COLO829 (cell line): ENCODE measurements at regions not wholly inside any gene's neighbourhood (a gene's known extent, or its start where the extent isn't known, plus 50 kb on each side); places are given as distances from the start of the nearest gene placed in this dataset.

Experiments
- DNase-seq: peaks from one replicate; pipeline ENCODE4 v3.0.0; 2012; ENCODE audit warnings: low spot score

- DNase-seq, result no peak
Measured at GRCh38 chr5:39506211-39506610, 81.4 kb upstream of the DAB2 start.

GRCh38 chr5:39505791-39506190, 81.0 kb upstream of the DAB2 start:
- no peak for DNase-seq

GRCh38 chr5:39505363-39505762, 80.6 kb upstream of the DAB2 start:
- DNase-seq, result no peak

- no peak for DNase-seq
Measured at GRCh38 chr5:39503155-39503554, 78.4 kb upstream of the DAB2 start.

GRCh38 chr5:39502704-39503103, 77.9 kb upstream of the DAB2 start:
- no peak for DNase-seq

GRCh38 chr5:39501397-39501796, 76.6 kb upstream of the DAB2 start:
- DNase-seq, result no peak

GRCh38 chr5:39500551-39501175, 75.9 kb upstream of the DAB2 start:
- DNase-seq, result no peak

- no peak for DNase-seq
Measured at GRCh38 chr5:39498278-39498952, 73.6 kb upstream of the DAB2 start.

GRCh38 chr5:39497322-39497721, 72.5 kb upstream of the DAB2 start:
- DNase-seq, result no peak

- no peak for DNase-seq
Measured at GRCh38 chr5:39495227-39495626, 70.4 kb upstream of the DAB2 start.

GRCh38 chr5:39494534-39494933, 69.8 kb upstream of the DAB2 start:
- no peak for DNase-seq

- DNase-seq, result no peak
Measured at GRCh38 chr5:39494107-39494510, 69.3 kb upstream of the DAB2 start.

- DNase-seq, result no peak
Measured at GRCh38 chr5:39491210-39491609, 66.4 kb upstream of the DAB2 start.

- DNase-seq, result no peak
Measured at GRCh38 chr5:39489263-39489662, 64.5 kb upstream of the DAB2 start.

GRCh38 chr5:39486790-39487189, 62.0 kb upstream of the DAB2 start:
- DNase-seq, result no peak

- DNase-seq, result no peak
Measured at GRCh38 chr5:39486361-39486760, 61.6 kb upstream of the DAB2 start.

GRCh38 chr5:39485079-39485478, 60.3 kb upstream of the DAB2 start:
- DNase-seq, result no peak

GRCh38 chr5:39484673-39485072, 59.9 kb upstream of the DAB2 start:
- no peak for DNase-seq

GRCh38 chr5:39482098-39482497, 57.3 kb upstream of the DAB2 start:
- no peak for DNase-seq

GRCh38 chr5:39479537-39479936, 54.8 kb upstream of the DAB2 start:
- no peak for DNase-seq

GRCh38 chr5:39478863-39479262, 54.1 kb upstream of the DAB2 start:
- no peak for DNase-seq

- DNase-seq, result no peak
Measured at GRCh38 chr5:39476843-39477220, 52.1 kb upstream of the DAB2 start.

- no peak for DNase-seq
Measured at GRCh38 chr5:39475881-39476842, 51.4 kb upstream of the DAB2 start.
